ENCODE measurements at regions not wholly inside any gene's neighbourhood (a gene's known extent, or its start where the extent isn't known, plus 50 kb on each side); places are given as distances from the start of the nearest gene placed in this dataset.

GRCh38 chr4:60799214-60799613, 400.9 kb upstream of the ADGRL3 start:
- H3K4me3 ChIP-seq (ENCODE audit: low read depth, low read length, poor library complexity, severe bottlenecking) = no peak overlapping the region
- no peak overlapping the region for H3K27ac ChIP-seq (ENCODE audit: low read depth, low read length, poor library complexity, severe bottlenecking)
- H3K9me3 ChIP-seq (ENCODE audit: low read depth, low read length, poor library complexity, severe bottlenecking) = no peaks in the 10 kb centered on the region
- POLR2A ChIA-PET (ENCODE audit: low non-redundant PET) = no interaction called here
- no peak for TF ChIP-seq CTCF (conservative IDR thresholded peaks at IDR 0.05; ENCODE audit: low read depth, low read length)
- no peak for TF ChIP-seq EZH2 (IDR thresholded peaks at IDR 0.05; ENCODE audit: borderline replicate concordance, low read depth, low read length, poor library complexity, severe bottlenecking)
- BruUV-seq (replicated peaks) = no TSS peak
- no peaks in the 10 kb centered on the region for H3K4me1 ChIP-seq (ENCODE audit: insufficient read depth, low read length, poor library complexity, severe bottlenecking)
- intact Hi-C loops (cut with micrococcal nuclease; ENCODE audit: unreplicated experiment) = no loop called here
- H3K36me3 ChIP-seq (ENCODE audit: insufficient read depth, low read length, poor library complexity, severe bottlenecking) = no peaks in the 10 kb centered on the region
- H3K27me3 ChIP-seq (replicated peaks; ENCODE audit: insufficient read depth, low read depth, low read length, poor library complexity) = no peaks in the 10 kb centered on the region
- CTCF ChIA-PET = no interaction called here
- DNase-seq (ENCODE audit: low spot score) = no peak

- Histone ChIP-seq H3K27ac (ENCODE audit: low read depth, low read length, poor library complexity, severe bottlenecking) (no peak overlapping the region), H3K27me3 (replicated peaks; ENCODE audit: insufficient read depth, low read depth, low read length, poor library complexity) (no peaks in the 10 kb centered on the region), H3K4me3 (ENCODE audit: low read depth, low read length, poor library complexity, severe bottlenecking) (no peak overlapping the region), H3K4me1 (ENCODE audit: insufficient read depth, low read length, poor library complexity, severe bottlenecking) (no peaks in the 10 kb centered on the region), H3K9me3 (ENCODE audit: low read depth, low read length, poor library complexity, severe bottlenecking) (no peaks in the 10 kb centered on the region), H3K36me3 (ENCODE audit: insufficient read depth, low read length, poor library complexity, severe bottlenecking) (no peaks in the 10 kb centered on the region)
- intact Hi-C loops (cut with micrococcal nuclease; ENCODE audit: unreplicated experiment) = no loop called here
- no peak for TF ChIP-seq CTCF (conservative IDR thresholded peaks at IDR 0.05; ENCODE audit: low read depth, low read length)
- no peak for TF ChIP-seq EZH2 (IDR thresholded peaks at IDR 0.05; ENCODE audit: borderline replicate concordance, low read depth, low read length, poor library complexity, severe bottlenecking)
- no TSS peak for BruUV-seq (replicated peaks)
- ChIA-PET CTCF (no interaction called here), POLR2A (ENCODE audit: low non-redundant PET) (no interaction called here)
- DNase-seq (ENCODE audit: low spot score) = no peak
Measured at GRCh38 chr4:60800701-60801100, 399.4 kb upstream of the ADGRL3 start.

- POLR2A ChIA-PET (ENCODE audit: low non-redundant PET) = no interaction called here
- H3K9me3 ChIP-seq (ENCODE audit: low read depth, low read length, poor library complexity, severe bottlenecking) = no peaks in the 10 kb centered on the region
- TF ChIP-seq EZH2 (IDR thresholded peaks at IDR 0.05; ENCODE audit: borderline replicate concordance, low read depth, low read length, poor library complexity, severe bottlenecking) (no peak), CTCF (conservative IDR thresholded peaks at IDR 0.05; ENCODE audit: low read depth, low read length) (peak; percentile 32; the same call in 1 of the 2 replicates)
- BruUV-seq (replicated peaks) = no TSS peak
- CTCF ChIA-PET = interaction anchor here (0.7 kb wide), 1 partner anchor 1078 kb away, joined by 4 read pairs; no protein-coding TSS in a partner anchor
- intact Hi-C loops (cut with micrococcal nuclease; ENCODE audit: unreplicated experiment) = no loop called here
- no peak overlapping the region for H3K4me3 ChIP-seq (ENCODE audit: low read depth, low read length, poor library complexity, severe bottlenecking)
- H3K36me3 ChIP-seq (ENCODE audit: insufficient read depth, low read length, poor library complexity, severe bottlenecking) = no peaks in the 10 kb centered on the region
- peak; percentile 0 for DNase-seq (ENCODE audit: low spot score)
- no peaks in the 10 kb centered on the region for H3K27me3 ChIP-seq (replicated peaks; ENCODE audit: insufficient read depth, low read depth, low read length, poor library complexity)
- H3K4me1 ChIP-seq (ENCODE audit: insufficient read depth, low read length, poor library complexity, severe bottlenecking) = no peaks in the 10 kb centered on the region
- no peak overlapping the region for H3K27ac ChIP-seq (ENCODE audit: low read depth, low read length, poor library complexity, severe bottlenecking)
Measured at GRCh38 chr4:60805500-60806313, 394.4 kb upstream of the ADGRL3 start.
